Caco-2 (cell line): ENCODE measurements at regions not wholly inside any gene's neighbourhood (a gene's known extent, or its start where the extent isn't known, plus 50 kb on each side); places are given as distances from the start of the nearest gene placed in this dataset.

Experiments used
- BruUV-seq: library from RNA; stranded (reverse); fragments of 400-500 nt; replicated peaks from 2 replicates; lab custom pipeline; 2021; lab: Mats Ljungman, UMichigan
- CTCF ChIA-PET: fragments of 300-600 bp; sonication (Branson Sonifier 250); formaldehyde crosslinking; loops from one replicate; lab custom pipeline; 2022; ENCODE audit warnings: antibody characterized with exemption; lab: Charles Lee
- POLR2A ChIA-PET: fragments of 300-600 bp; sonication (Branson Sonifier 250); formaldehyde crosslinking; loops from one replicate; lab custom pipeline; 2022; ENCODE audit warnings: antibody characterized with exemption; lab: Charles Lee
- DNase-seq, 2 experiments: peaks; one replicate each; pipeline versions ENCODE4 v3.0.0 to v3.0.0-alpha.2; 2020 to 2022
- H3K27me3 ChIP-seq: replicated peaks from 2 replicates; pipeline ENCODE4 v1.6.0; 2011; ENCODE audit warnings: low read length; ENCODE audit not compliant: control insufficient read depth, insufficient read depth
- H3K36me3 ChIP-seq: 2 replicates; pipeline ENCODE4 v1.5.1; 2011; ENCODE audit warnings: low read length; ENCODE audit not compliant: control insufficient read depth, insufficient read depth
- H3K4me1 ChIP-seq: fragments of 250-450 bp; sonication (Bioruptor Pico); 2 replicates; pipeline ENCODE4 v1.5.1; 2020; ENCODE audit warnings: mild to moderate bottlenecking
- H3K4me3 ChIP-seq: 2 replicates; pipeline ENCODE4 v1.5.1; 2011; ENCODE audit warnings: low read depth, mild to moderate bottlenecking, control low read depth, low read length
- H3K9me3 ChIP-seq: fragments of 250-450 bp; sonication (Bioruptor Pico); 2 replicates; pipeline ENCODE4 v1.5.1; 2020; ENCODE audit warnings: mild to moderate bottlenecking, moderate library complexity
- H3K27ac Mint-ChIP-seq: one replicate; pipeline ENCODE4 v1.8.0; 2022; ENCODE audit warnings: mixed read lengths; ENCODE audit not compliant: unreplicated experiment
- H3K27me3 Mint-ChIP-seq: one replicate; pipeline ENCODE4 v1.8.0; 2022; ENCODE audit warnings: mixed read lengths; ENCODE audit not compliant: insufficient read depth, unreplicated experiment
- H3K36me3 Mint-ChIP-seq: one replicate; pipeline ENCODE4 v1.8.0; 2022; ENCODE audit warnings: mild to moderate bottlenecking, mixed read lengths; ENCODE audit not compliant: insufficient read depth, unreplicated experiment
- H3K4me1 Mint-ChIP-seq: one replicate; pipeline ENCODE4 v1.8.0; 2022; ENCODE audit warnings: low read depth, mixed read lengths; ENCODE audit not compliant: unreplicated experiment
- H3K4me3 Mint-ChIP-seq: one replicate; pipeline ENCODE4 v1.8.0; 2022; ENCODE audit warnings: mild to moderate bottlenecking, moderate library complexity, mixed read lengths; ENCODE audit not compliant: unreplicated experiment
- H3K9me3 Mint-ChIP-seq: one replicate; pipeline ENCODE4 v1.8.0; 2022; ENCODE audit warnings: mixed read lengths; ENCODE audit not compliant: unreplicated experiment
- CTCF ChIP-seq, 2 experiments: fragments of 200-600 bp in 1 of 2; IDR thresholded peaks; 1 replicate in 1 of 2; 2 replicates in 1 of 2; pipeline versions ENCODE4 v1.5.1 to v1.8.0; 2011 to 2022; ENCODE audit warnings: antibody characterized with exemption in 1 of 2, control low read depth in 1 of 2, inconsistent platforms in 1 of 2, low read depth in 1 of 2, low read length in 1 of 2, mild to moderate bottlenecking in 1 of 2, moderate library complexity in 1 of 2; ENCODE audit not compliant: insufficient read depth in 1 of 2, severe bottlenecking in 1 of 2, unreplicated experiment in 1 of 2
- intact Hi-C: fragments of 100-400 bp; cut with micrococcal nuclease; formaldehyde crosslinking; loops from one replicate; pipeline ENCODE4 v1.10.0; 2022; ENCODE audit not compliant: unreplicated experiment

GRCh38 chr1:101465941-101466340 is 229.1 kb downstream of the S1PR1 start:
- no peak for TF ChIP-seq CTCF (IDR thresholded peaks at IDR 0.05; ENCODE audit: insufficient read depth in 1 of 2, low read depth in 1 of 2, low read length in 1 of 2, severe bottlenecking in 1 of 2, unreplicated experiment in 1 of 2)
- intact Hi-C loops, result no loop called here

GRCh38 chr1:101474039-101474665 is 237.3 kb downstream of the S1PR1 start:
- BruUV-seq, result no TSS peak
- POLR2A ChIA-PET, result no interaction called here
- CTCF ChIA-PET, result no interaction called here
- TF ChIP-seq CTCF (IDR thresholded peaks at IDR 0.05; ENCODE audit: insufficient read depth in 1 of 2, low read depth in 1 of 2, low read length in 1 of 2, severe bottlenecking in 1 of 2, unreplicated experiment in 1 of 2), result peak in 1 of 2 experiments; percentile 33
- H3K4me1 ChIP-seq, result no peaks in the 10 kb centered on the region
- Mint-ChIP-seq H3K27me3 (peaks cover 4% of the 10 kb centered on the region), H3K36me3 (no peaks in the 10 kb centered on the region), H3K27ac (no peak overlapping the region), H3K9me3 (no peaks in the 10 kb centered on the region), H3K4me1 (no peaks in the 10 kb centered on the region), H3K4me3 (no peak overlapping the region)
- no peaks in the 10 kb centered on the region for H3K36me3 ChIP-seq
- intact Hi-C loops, result no loop called here
- no peaks in the 10 kb centered on the region for H3K27me3 ChIP-seq
- H3K9me3 ChIP-seq, result no peaks in the 10 kb centered on the region
- no peak overlapping the region for H3K4me3 ChIP-seq
- peak in 1 of 2 experiments; percentile 7 for DNase-seq

More at GRCh38 chr1:101465941-101466340, 229.1 kb downstream of the S1PR1 start:
- H3K9me3 ChIP-seq, result no peaks in the 10 kb centered on the region
- ChIA-PET CTCF (no interaction called here), POLR2A (no interaction called here)
- H3K4me1 Mint-ChIP-seq, result no peaks in the 10 kb centered on the region
- H3K36me3 Mint-ChIP-seq, result no peaks in the 10 kb centered on the region
- H3K9me3 Mint-ChIP-seq, result no peaks in the 10 kb centered on the region
- no peaks in the 10 kb centered on the region for H3K4me1 ChIP-seq
- no peak overlapping the region for H3K4me3 ChIP-seq
- H3K27me3 Mint-ChIP-seq, result peaks cover 7% of the 10 kb centered on the region
- no peak overlapping the region for H3K27ac Mint-ChIP-seq
- H3K4me3 Mint-ChIP-seq, result no peak overlapping the region
- DNase-seq, result peak in 1 of 2 experiments; percentile 1
- no TSS peak for BruUV-seq
- no peaks in the 10 kb centered on the region for H3K27me3 ChIP-seq
- H3K36me3 ChIP-seq, result no peaks in the 10 kb centered on the region

- Histone ChIP-seq H3K9me3 (no peaks in the 10 kb centered on the region), H3K36me3 (no peaks in the 10 kb centered on the region), H3K4me1 (no peaks in the 10 kb centered on the region), H3K4me3 (no peak overlapping the region), H3K27me3 (no peaks in the 10 kb centered on the region)
- POLR2A ChIA-PET, result no interaction called here
- TF ChIP-seq CTCF (IDR thresholded peaks at IDR 0.05; ENCODE audit: insufficient read depth in 1 of 2, low read depth in 1 of 2, low read length in 1 of 2, severe bottlenecking in 1 of 2, unreplicated experiment in 1 of 2), result no peak
- no TSS peak for BruUV-seq
- CTCF ChIA-PET, result no interaction called here
- no peaks in the 10 kb centered on the region for H3K27me3 Mint-ChIP-seq
- intact Hi-C loops, result no loop called here
- no peaks in the 10 kb centered on the region for H3K36me3 Mint-ChIP-seq
- H3K27ac Mint-ChIP-seq, result no peak overlapping the region
- no peak for DNase-seq
- no peaks in the 10 kb centered on the region for H3K4me1 Mint-ChIP-seq
- no peak overlapping the region for H3K4me3 Mint-ChIP-seq
- no peaks in the 10 kb centered on the region for H3K9me3 Mint-ChIP-seq
These were observed 239.7 kb downstream of the S1PR1 start for GRCh38 chr1:101476541-101476940.
